HepG2 (cell line): ENCODE measurements at regions not wholly inside any gene's neighbourhood (a gene's known extent, or its start where the extent isn't known, plus 50 kb on each side); places are given as distances from the start of the nearest gene placed in this dataset.

ENCODE experiments used
- CEBPB ChIP-seq: IDR thresholded peaks from 2 replicates; pipeline ENCODE4 v1.6.1; 2011; ENCODE audit warnings: low read depth, low read length, improper control_type of control experiment, borderline replicate concordance
- IRF2 ChIP-seq: IDR thresholded peaks from 2 replicates; pipeline ENCODE4 v1.6.1; 2018; ENCODE audit warnings: missing genetic modification reagents, missing compliant biosample characterization
- MZF1 ChIP-seq: sonication (generic); formaldehyde crosslinking; IDR thresholded peaks from 2 replicates; pipeline ENCODE4 v1.8.1; 2023; ENCODE audit warnings: mild to moderate bottlenecking, missing genetic modification reagents, borderline replicate concordance
- RAD21 ChIP-seq: fragments of 450-650 bp; formaldehyde crosslinking; IDR thresholded peaks from 2 replicates; pipeline ENCODE4 v1.5.0; 2020; ENCODE audit warnings: mild to moderate bottlenecking
- REST ChIP-seq, 2 experiments: IDR thresholded peaks; 2 replicates each; pipeline ENCODE4 v1.6.1; 2011 to 2012; ENCODE audit warnings: low read length in 2 of 2, borderline replicate concordance in 1 of 2, low read depth in 1 of 2, mild to moderate bottlenecking in 1 of 2, moderate library complexity in 1 of 2
- RXRA ChIP-seq: sonication (generic); formaldehyde crosslinking; IDR thresholded peaks from 2 replicates; pipeline ENCODE4 v1.5.1; 2020; ENCODE audit warnings: missing genetic modification reagents
- THAP9 ChIP-seq: sonication (generic); formaldehyde crosslinking; IDR thresholded peaks from 2 replicates; pipeline ENCODE4; 2020; ENCODE audit warnings: missing genetic modification reagents, mild to moderate bottlenecking, borderline replicate concordance
- TF ChIP-seq, protein P1 (sequence below): sonication (generic); formaldehyde crosslinking; IDR thresholded peaks from 2 replicates; pipeline ENCODE4 v1.8.1; 2022; ENCODE audit warnings: low read depth, mild to moderate bottlenecking, missing genetic modification reagents

DNA sequence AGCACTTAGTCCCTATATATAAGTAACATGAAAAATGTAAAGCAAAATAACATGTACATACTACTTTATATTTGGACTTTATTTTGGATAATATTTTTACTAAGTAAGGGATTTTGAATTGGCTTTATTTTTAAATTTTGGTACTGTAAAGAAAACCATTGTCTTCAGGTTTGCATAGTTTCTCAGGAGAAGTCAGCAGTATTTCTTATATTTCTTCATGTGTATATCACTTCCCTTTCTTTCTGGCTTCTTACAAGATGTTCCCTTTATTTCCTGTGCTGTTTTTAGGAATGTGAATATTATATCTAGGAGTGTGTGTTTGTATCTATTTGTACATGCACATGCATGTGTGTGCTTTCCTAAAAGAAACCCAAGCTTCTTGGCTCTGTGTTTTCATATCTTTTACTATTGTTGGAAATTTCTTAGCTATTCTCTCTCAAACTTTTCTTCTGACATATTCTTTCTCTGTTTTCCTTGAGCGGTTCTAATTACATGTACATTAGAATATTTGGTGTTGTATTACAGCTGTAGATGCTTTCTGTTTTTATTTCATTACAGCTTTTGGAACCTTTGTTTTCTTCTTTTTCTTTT is 1549.7 kb upstream of the ACVR2A start:
- TF ChIP-seq RAD21 (CRISPR knock-in tag) (no peak), IRF2 (CRISPR knock-in tag) (no peak), REST (IDR thresholded peaks at IDR 0.05; ENCODE audit: borderline replicate concordance in 1 of 2, low read depth in 1 of 2, low read length in 2 of 2) (no peak), CEBPB (no peak), MZF1 (CRISPR knock-in tag) (no peak), RXRA (CRISPR knock-in tag) (no peak), THAP9 (CRISPR knock-in tag) (no peak)
- TF ChIP-seq, protein P1, sequence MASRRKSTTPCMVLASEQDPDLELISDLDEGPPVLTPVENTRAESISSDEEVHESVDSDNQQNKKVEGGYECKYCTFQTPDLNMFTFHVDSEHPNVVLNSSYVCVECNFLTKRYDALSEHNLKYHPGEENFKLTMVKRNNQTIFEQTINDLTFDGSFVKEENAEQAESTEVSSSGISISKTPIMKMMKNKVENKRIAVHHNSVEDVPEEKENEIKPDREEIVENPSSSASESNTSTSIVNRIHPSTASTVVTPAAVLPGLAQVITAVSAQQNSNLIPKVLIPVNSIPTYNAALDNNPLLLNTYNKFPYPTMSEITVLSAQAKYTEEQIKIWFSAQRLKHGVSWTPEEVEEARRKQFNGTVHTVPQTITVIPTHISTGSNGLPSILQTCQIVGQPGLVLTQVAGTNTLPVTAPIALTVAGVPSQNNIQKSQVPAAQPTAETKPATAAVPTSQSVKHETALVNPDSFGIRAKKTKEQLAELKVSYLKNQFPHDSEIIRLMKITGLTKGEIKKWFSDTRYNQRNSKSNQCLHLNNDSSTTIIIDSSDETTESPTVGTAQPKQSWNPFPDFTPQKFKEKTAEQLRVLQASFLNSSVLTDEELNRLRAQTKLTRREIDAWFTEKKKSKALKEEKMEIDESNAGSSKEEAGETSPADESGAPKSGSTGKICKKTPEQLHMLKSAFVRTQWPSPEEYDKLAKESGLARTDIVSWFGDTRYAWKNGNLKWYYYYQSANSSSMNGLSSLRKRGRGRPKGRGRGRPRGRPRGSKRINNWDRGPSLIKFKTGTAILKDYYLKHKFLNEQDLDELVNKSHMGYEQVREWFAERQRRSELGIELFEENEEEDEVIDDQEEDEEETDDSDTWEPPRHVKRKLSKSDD (CRISPR knock-in tag) = no peak
